ENCODE measurements at regions not wholly inside any gene's neighbourhood (a gene's known extent, or its start where the extent isn't known, plus 50 kb on each side); places are given as distances from the start of the nearest gene placed in this dataset.

- Histone ChIP-seq H3K79me2 (ENCODE audit: insufficient read depth, low read length) (no peaks in the 10 kb centered on the region), H3K9me3 (ENCODE audit: insufficient read depth, low read length, severe bottlenecking) (no peaks in the 10 kb centered on the region), H3K4me1 (ENCODE audit: insufficient read depth, low read length) (no peaks in the 10 kb centered on the region), H3K27me3 (ENCODE audit: insufficient read depth, low read length, poor library complexity) (no peaks in the 10 kb centered on the region), H3K27ac (ENCODE audit: low read length) (no peak overlapping the region), H3K9ac (ENCODE audit: low read depth, low read length) (no peak overlapping the region), H3K4me2 (ENCODE audit: insufficient read depth, low read length) (no peak overlapping the region), H2AFZ (ENCODE audit: low read depth, low read length) (no peak overlapping the region), H4K20me1 (ENCODE audit: insufficient read depth, low read length) (no peaks in the 10 kb centered on the region), H3K4me3 (ENCODE audit: low read depth in 1 of 2, low read length in 2 of 2) (no peak overlapping the region), H3K36me3 (ENCODE audit: insufficient read depth, low read length) (no peaks in the 10 kb centered on the region)
- DNase-seq (peak; percentile 50), ATAC-seq (ENCODE audit: insufficient read depth, low read depth) (peak; percentile 77)
- no peak for TF ChIP-seq EZH2 (IDR thresholded peaks at IDR 0.05; ENCODE audit: borderline replicate concordance, low read depth, low read length, severe bottlenecking)
Measured at GRCh38 chr1:58290685-58291372, 255.7 kb downstream of the OMA1 start.

DNA sequence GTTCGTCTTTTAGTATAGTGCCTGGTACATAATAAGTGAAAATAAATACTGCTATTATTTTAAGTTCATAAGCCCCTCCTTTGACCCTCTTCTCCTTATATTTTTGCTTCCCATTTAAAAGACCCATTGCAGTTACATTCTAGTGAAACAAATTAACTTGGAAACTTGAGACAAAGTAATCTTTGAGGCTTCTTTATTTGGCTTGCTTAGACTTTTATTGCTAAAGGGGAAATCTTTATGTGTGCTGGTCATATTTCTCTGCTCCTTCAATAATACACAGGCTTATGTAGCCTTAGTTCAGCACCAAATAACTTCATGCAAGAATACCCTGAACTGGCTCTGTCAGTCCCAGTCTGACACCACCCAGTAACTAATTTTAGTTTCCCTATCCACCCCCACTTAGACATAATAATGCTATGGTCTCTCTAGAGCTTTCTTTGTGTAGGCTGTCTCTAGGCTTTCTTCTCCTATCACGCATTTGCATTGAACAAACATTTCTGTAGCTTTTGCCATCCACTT is 257.8 kb downstream of the OMA1 start:
- ATAC-seq (ENCODE audit: insufficient read depth, low read depth): no peak
- Histone ChIP-seq H3K27me3 (ENCODE audit: insufficient read depth, low read length, poor library complexity) (no peaks in the 10 kb centered on the region), H2AFZ (ENCODE audit: low read depth, low read length) (no peak overlapping the region), H3K4me1 (ENCODE audit: insufficient read depth, low read length) (no peaks in the 10 kb centered on the region), H3K27ac (ENCODE audit: low read length) (no peak overlapping the region), H3K9ac (ENCODE audit: low read depth, low read length) (no peak overlapping the region), H3K79me2 (ENCODE audit: insufficient read depth, low read length) (no peaks in the 10 kb centered on the region), H3K4me2 (ENCODE audit: insufficient read depth, low read length) (no peak overlapping the region), H3K36me3 (ENCODE audit: insufficient read depth, low read length) (no peaks in the 10 kb centered on the region), H3K4me3 (ENCODE audit: low read depth in 1 of 2, low read length in 2 of 2) (no peak overlapping the region), H4K20me1 (ENCODE audit: insufficient read depth, low read length) (no peaks in the 10 kb centered on the region), H3K9me3 (ENCODE audit: insufficient read depth, low read length, severe bottlenecking) (no peaks in the 10 kb centered on the region)
- no peak for DNase-seq
- no peak for TF ChIP-seq EZH2 (IDR thresholded peaks at IDR 0.05; ENCODE audit: borderline replicate concordance, low read depth, low read length, severe bottlenecking)
- TF ChIP-seq, protein P1, sequence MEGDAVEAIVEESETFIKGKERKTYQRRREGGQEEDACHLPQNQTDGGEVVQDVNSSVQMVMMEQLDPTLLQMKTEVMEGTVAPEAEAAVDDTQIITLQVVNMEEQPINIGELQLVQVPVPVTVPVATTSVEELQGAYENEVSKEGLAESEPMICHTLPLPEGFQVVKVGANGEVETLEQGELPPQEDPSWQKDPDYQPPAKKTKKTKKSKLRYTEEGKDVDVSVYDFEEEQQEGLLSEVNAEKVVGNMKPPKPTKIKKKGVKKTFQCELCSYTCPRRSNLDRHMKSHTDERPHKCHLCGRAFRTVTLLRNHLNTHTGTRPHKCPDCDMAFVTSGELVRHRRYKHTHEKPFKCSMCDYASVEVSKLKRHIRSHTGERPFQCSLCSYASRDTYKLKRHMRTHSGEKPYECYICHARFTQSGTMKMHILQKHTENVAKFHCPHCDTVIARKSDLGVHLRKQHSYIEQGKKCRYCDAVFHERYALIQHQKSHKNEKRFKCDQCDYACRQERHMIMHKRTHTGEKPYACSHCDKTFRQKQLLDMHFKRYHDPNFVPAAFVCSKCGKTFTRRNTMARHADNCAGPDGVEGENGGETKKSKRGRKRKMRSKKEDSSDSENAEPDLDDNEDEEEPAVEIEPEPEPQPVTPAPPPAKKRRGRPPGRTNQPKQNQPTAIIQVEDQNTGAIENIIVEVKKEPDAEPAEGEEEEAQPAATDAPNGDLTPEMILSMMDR (IDR thresholded peaks at IDR 0.05; ENCODE audit: borderline replicate concordance, extremely low read depth, low read length, poor library complexity, severe bottlenecking): no peak

- H3K4me2 ChIP-seq (ENCODE audit: insufficient read depth, low read length): no peak overlapping the region
- no peak overlapping the region for H3K9ac ChIP-seq (ENCODE audit: low read depth, low read length)
- DNase-seq: no peak
- H3K79me2 ChIP-seq (ENCODE audit: insufficient read depth, low read length): no peaks in the 10 kb centered on the region
- H3K4me1 ChIP-seq (ENCODE audit: insufficient read depth, low read length): no peaks in the 10 kb centered on the region
- H3K4me3 ChIP-seq (ENCODE audit: low read depth in 1 of 2, low read length in 2 of 2): no peak overlapping the region
- H3K36me3 ChIP-seq (ENCODE audit: insufficient read depth, low read length): no peaks in the 10 kb centered on the region
- H3K27me3 ChIP-seq (ENCODE audit: insufficient read depth, low read length, poor library complexity): no peaks in the 10 kb centered on the region
- no peak for TF ChIP-seq EZH2 (IDR thresholded peaks at IDR 0.05; ENCODE audit: borderline replicate concordance, low read depth, low read length, severe bottlenecking)
- TF ChIP-seq, protein P1 (IDR thresholded peaks at IDR 0.05; ENCODE audit: borderline replicate concordance, extremely low read depth, low read length, poor library complexity, severe bottlenecking): no peak
- no peak for ATAC-seq (ENCODE audit: insufficient read depth, low read depth)
- H4K20me1 ChIP-seq (ENCODE audit: insufficient read depth, low read length): no peaks in the 10 kb centered on the region
- H3K27ac ChIP-seq (ENCODE audit: low read length): no peak overlapping the region
- H3K9me3 ChIP-seq (ENCODE audit: insufficient read depth, low read length, severe bottlenecking): no peaks in the 10 kb centered on the region
- no peak overlapping the region for H2AFZ ChIP-seq (ENCODE audit: low read depth, low read length)
Measured at GRCh38 chr1:58287894-58288623, 258.5 kb downstream of the OMA1 start.

- Histone ChIP-seq H2AFZ (ENCODE audit: low read depth, low read length) (no peak overlapping the region), H3K79me2 (ENCODE audit: insufficient read depth, low read length) (no peaks in the 10 kb centered on the region), H3K36me3 (ENCODE audit: insufficient read depth, low read length) (no peaks in the 10 kb centered on the region), H3K4me3 (ENCODE audit: low read depth in 1 of 2, low read length in 2 of 2) (no peak overlapping the region), H3K4me1 (ENCODE audit: insufficient read depth, low read length) (no peaks in the 10 kb centered on the region), H3K9me3 (ENCODE audit: insufficient read depth, low read length, severe bottlenecking) (no peaks in the 10 kb centered on the region), H3K9ac (ENCODE audit: low read depth, low read length) (no peak overlapping the region), H4K20me1 (ENCODE audit: insufficient read depth, low read length) (no peaks in the 10 kb centered on the region), H3K27ac (ENCODE audit: low read length) (no peak overlapping the region), H3K27me3 (ENCODE audit: insufficient read depth, low read length, poor library complexity) (no peaks in the 10 kb centered on the region), H3K4me2 (ENCODE audit: insufficient read depth, low read length) (no peak overlapping the region)
- no peak for TF ChIP-seq EZH2 (IDR thresholded peaks at IDR 0.05; ENCODE audit: borderline replicate concordance, low read depth, low read length, severe bottlenecking)
- TF ChIP-seq, protein P1 (IDR thresholded peaks at IDR 0.05; ENCODE audit: borderline replicate concordance, extremely low read depth, low read length, poor library complexity, severe bottlenecking): no peak
- ATAC-seq (ENCODE audit: insufficient read depth, low read depth) (no peak), DNase-seq (no peak)
Measured at GRCh38 chr1:58284225-58284510, 262.4 kb downstream of the OMA1 start.

Data from DND-41 (cell line).